Colonic mucosa (tissue), 4 donors: ENCODE measurements at regions not wholly inside any gene's neighbourhood (a gene's known extent, or its start where the extent isn't known, plus 50 kb on each side); places are given as distances from the start of the nearest gene placed in this dataset.

Experiments
- DNase-seq: peaks from one replicate; pipeline ENCODE4 v3.0.0-alpha.2; 2020
- H3K27ac ChIP-seq: fragments of 200-600 bp; one replicate; pipeline ENCODE4 v1.8.0; 2021
- H3K27me3 ChIP-seq: fragments of 200-600 bp; one replicate; pipeline ENCODE4 v1.8.0; 2021
- H3K36me3 ChIP-seq: fragments of 200-600 bp; one replicate; pipeline ENCODE4 v1.8.0; 2021
- H3K4me1 ChIP-seq: fragments of 200-600 bp; one replicate; pipeline ENCODE4 v1.8.0; 2021; ENCODE audit warnings: mild to moderate bottlenecking
- H3K4me3 ChIP-seq: fragments of 200-600 bp; one replicate; pipeline ENCODE4 v1.8.0; 2021
- H3K9ac ChIP-seq, 2 donors: one replicate each; pipeline ENCODE4 v1.7.0; 2013; ENCODE audit warnings: control low read depth in 2 of 2, low read depth in 2 of 2, low read length in 2 of 2
- H3K9me3 ChIP-seq: fragments of 200-600 bp; one replicate; pipeline ENCODE4 v1.8.0; 2021
- CTCF ChIP-seq: fragments of 200-600 bp; IDR thresholded peaks from one replicate; pipeline ENCODE4 v1.8.0; 2022; ENCODE audit warnings: antibody characterized with exemption, mild to moderate bottlenecking
- intact Hi-C: fragments of 100-400 bp; cut with DNase I; formaldehyde crosslinking; loops from one replicate; pipeline ENCODE4 v1.14.1; 2022
- donor health status: healthy.
- donor health status: DM: no; HTN: no; CAD: no.
- donor health status: DM: no; HTN: no; CAD: no.

- intact Hi-C loops = no loop called here
- no peak for DNase-seq
- Histone ChIP-seq H3K4me1 (no peaks in the 10 kb centered on the region), H3K27me3 (no peaks in the 10 kb centered on the region), H3K27ac (no peak overlapping the region), H3K36me3 (no peaks in the 10 kb centered on the region), H3K4me3 (no peak overlapping the region), H3K9ac (no peak overlapping the region), H3K9me3 (no peaks in the 10 kb centered on the region)
- no peak for TF ChIP-seq CTCF
Observed at GRCh38 chr3:61443886-61444285, 117.5 kb upstream of the PTPRG start.

GRCh38 chr3:61444782-61445181, 116.6 kb upstream of the PTPRG start:
- no peak for DNase-seq
- Histone ChIP-seq H3K4me1 (no peaks in the 10 kb centered on the region), H3K27me3 (no peaks in the 10 kb centered on the region), H3K4me3 (no peak overlapping the region), H3K36me3 (no peaks in the 10 kb centered on the region), H3K9ac (no peak overlapping the region), H3K27ac (no peak overlapping the region), H3K9me3 (no peaks in the 10 kb centered on the region)
- intact Hi-C loops = no loop called here
- TF ChIP-seq CTCF = no peak

GRCh38 chr3:61445924-61446323, 115.4 kb upstream of the PTPRG start:
- Histone ChIP-seq H3K27me3 (no peaks in the 10 kb centered on the region), H3K4me1 (no peaks in the 10 kb centered on the region), H3K27ac (no peak overlapping the region), H3K9me3 (no peaks in the 10 kb centered on the region), H3K4me3 (no peak overlapping the region), H3K9ac (no peak overlapping the region), H3K36me3 (no peaks in the 10 kb centered on the region)
- intact Hi-C loops = no loop called here
- no peak for TF ChIP-seq CTCF
- DNase-seq = no peak

- no peaks in the 10 kb centered on the region for H3K9me3 ChIP-seq
- no peak for DNase-seq
- intact Hi-C loops = no loop called here
- no peak overlapping the region for H3K4me3 ChIP-seq
- no peak overlapping the region for H3K27ac ChIP-seq
- H3K27me3 ChIP-seq = no peaks in the 10 kb centered on the region
- H3K36me3 ChIP-seq = no peaks in the 10 kb centered on the region
- no peaks in the 10 kb centered on the region for H3K4me1 ChIP-seq
- no peak overlapping the region for H3K9ac ChIP-seq
- no peak for TF ChIP-seq CTCF
Observed at GRCh38 chr3:61446341-61446740, 115.0 kb upstream of the PTPRG start.

GRCh38 chr3:61448378-61448777, 113.0 kb upstream of the PTPRG start:
- intact Hi-C loops = no loop called here
- Histone ChIP-seq H3K4me3 (no peak overlapping the region), H3K27ac (no peak overlapping the region), H3K27me3 (no peaks in the 10 kb centered on the region), H3K9ac (no peak overlapping the region), H3K4me1 (no peaks in the 10 kb centered on the region), H3K36me3 (no peaks in the 10 kb centered on the region), H3K9me3 (no peaks in the 10 kb centered on the region)
- DNase-seq = no peak
- TF ChIP-seq CTCF = no peak
